Body of pancreas (tissue), 4 donors: ENCODE measurements at regions not wholly inside any gene's neighbourhood (a gene's known extent, or its start where the extent isn't known, plus 50 kb on each side); places are given as distances from the start of the nearest gene placed in this dataset.

ENCODE experiments used
- CTCF ChIP-seq, 7 experiments: fragments of 450-650 bp in 4 of 7; fragments of 200-600 bp in 3 of 7; sonication (generic) in 3 of 7; IDR thresholded peaks; one replicate each; pipeline ENCODE4 v1.5.1; 2016 to 2019; ENCODE audit warnings: antibody characterized with exemption in 7 of 7
- POLR2A ChIP-seq, 3 donors: fragments of 450-650 bp; IDR thresholded peaks; one replicate each; pipeline ENCODE4 v1.6.1; 2016; ENCODE audit warnings: antibody characterized with exemption in 3 of 3, mild to moderate bottlenecking in 2 of 3

GRCh38 chr4:23332313-23332712 lies 557.5 kb downstream of the PPARGC1A start:
- TF ChIP-seq CTCF (IDR thresholded peaks at IDR 0.05) (no peak), POLR2A (IDR thresholded peaks at IDR 0.05) (no peak)
